ENCODE measurements at regions not wholly inside any gene's neighbourhood (a gene's known extent, or its start where the extent isn't known, plus 50 kb on each side); places are given as distances from the start of the nearest gene placed in this dataset.

GRCh38 chr12:75724307-75724927 is 213.0 kb upstream of the KRR1 start:
- no peak for DNase-seq (ENCODE audit: low spot score)

- DNase-seq (ENCODE audit: low spot score), result peak; percentile 89
These were observed 211.3 kb upstream of the KRR1 start for GRCh38 chr12:75722714-75723200.

GRCh38 chr12:75721796-75722195 is 210.4 kb upstream of the KRR1 start:
- no peak for DNase-seq (ENCODE audit: low spot score)

- DNase-seq (ENCODE audit: low spot score), result peak; percentile 45
These were observed 209.6 kb upstream of the KRR1 start for GRCh38 chr12:75720812-75721641.

GRCh38 chr12:75717902-75718301 is 206.5 kb upstream of the KRR1 start:
- no peak for DNase-seq (ENCODE audit: low spot score)

GRCh38 chr12:75716291-75717025 is 205.0 kb upstream of the KRR1 start:
- DNase-seq (ENCODE audit: low spot score), result no peak

GRCh38 chr12:75715682-75716081 is 204.3 kb upstream of the KRR1 start:
- no peak for DNase-seq (ENCODE audit: low spot score)

- DNase-seq (ENCODE audit: low spot score), result no peak
These were observed 203.9 kb upstream of the KRR1 start for GRCh38 chr12:75715323-75715644.

- no peak for DNase-seq (ENCODE audit: low spot score)
These were observed 203.3 kb upstream of the KRR1 start for GRCh38 chr12:75714462-75715322.

GRCh38 chr12:75713434-75713833 is 202.0 kb upstream of the KRR1 start:
- DNase-seq (ENCODE audit: low spot score), result no peak

GRCh38 chr12:75712223-75712622 is 200.8 kb upstream of the KRR1 start:
- no peak for DNase-seq (ENCODE audit: low spot score)

GRCh38 chr12:75711271-75711670 is 199.9 kb upstream of the KRR1 start:
- DNase-seq (ENCODE audit: low spot score), result no peak

GRCh38 chr12:75710361-75711069 is 199.1 kb upstream of the KRR1 start:
- no peak for DNase-seq (ENCODE audit: low spot score)

- no peak for DNase-seq (ENCODE audit: low spot score)
These were observed 198.1 kb upstream of the KRR1 start for GRCh38 chr12:75709503-75709902.

GRCh38 chr12:75708802-75709201 is 197.4 kb upstream of the KRR1 start:
- no peak for DNase-seq (ENCODE audit: low spot score)

- no peak for DNase-seq (ENCODE audit: low spot score)
These were observed 196.6 kb upstream of the KRR1 start for GRCh38 chr12:75707983-75708382.

GRCh38 chr12:75706786-75707605 is 195.6 kb upstream of the KRR1 start:
- no peak for DNase-seq (ENCODE audit: low spot score)

GRCh38 chr12:75705749-75706711 is 194.6 kb upstream of the KRR1 start:
- no peak for DNase-seq (ENCODE audit: low spot score)

GRCh38 chr12:75704664-75705063 is 193.3 kb upstream of the KRR1 start:
- DNase-seq (ENCODE audit: low spot score), result no peak

Measured in Ammon's horn (tissue), 1 donor.